ENCODE measurements at regions not wholly inside any gene's neighbourhood (a gene's known extent, or its start where the extent isn't known, plus 50 kb on each side); places are given as distances from the start of the nearest gene placed in this dataset.
A peak's percentile ranks its signal among the peaks of the same experiment; 100 is the strongest.

- no peak for TF ChIP-seq CTCF (IDR thresholded peaks at IDR 0.05)
- TF ChIP-seq ESRRA (CRISPR knock-in tag; IDR thresholded peaks at IDR 0.05; ENCODE audit: borderline replicate concordance) = no peak
Measured at GRCh38 chr9:117916291-117916690, 212.1 kb downstream of the TLR4 start (continued).

GRCh38 chr9:117917873-117918272, 213.7 kb downstream of the TLR4 start:
- no peaks in the 10 kb centered on the region for H3K4me1 Mint-ChIP-seq
- H3K9me3 Mint-ChIP-seq = no peaks in the 10 kb centered on the region
- no peaks in the 10 kb centered on the region for H3K27me3 Mint-ChIP-seq (ENCODE audit: low read depth)
- TF ChIP-seq SP1 (CRISPR knock-in tag; conservative IDR thresholded peaks at IDR 0.05) (no peak), GABPB1 (CRISPR knock-in tag; IDR thresholded peaks at IDR 0.05) (no peak)
- TF ChIP-seq, protein P1, sequence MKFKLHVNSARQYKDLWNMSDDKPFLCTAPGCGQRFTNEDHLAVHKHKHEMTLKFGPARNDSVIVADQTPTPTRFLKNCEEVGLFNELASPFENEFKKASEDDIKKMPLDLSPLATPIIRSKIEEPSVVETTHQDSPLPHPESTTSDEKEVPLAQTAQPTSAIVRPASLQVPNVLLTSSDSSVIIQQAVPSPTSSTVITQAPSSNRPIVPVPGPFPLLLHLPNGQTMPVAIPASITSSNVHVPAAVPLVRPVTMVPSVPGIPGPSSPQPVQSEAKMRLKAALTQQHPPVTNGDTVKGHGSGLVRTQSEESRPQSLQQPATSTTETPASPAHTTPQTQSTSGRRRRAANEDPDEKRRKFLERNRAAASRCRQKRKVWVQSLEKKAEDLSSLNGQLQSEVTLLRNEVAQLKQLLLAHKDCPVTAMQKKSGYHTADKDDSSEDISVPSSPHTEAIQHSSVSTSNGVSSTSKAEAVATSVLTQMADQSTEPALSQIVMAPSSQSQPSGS (CRISPR knock-in tag; IDR thresholded peaks at IDR 0.05; ENCODE audit: borderline replicate concordance, low read depth) = no peak
- H3K36me3 Mint-ChIP-seq = no peaks in the 10 kb centered on the region
- no peak for DNase-seq (ENCODE audit: low spot score)
- POLR2A ChIA-PET = no interaction called here
- CTCF ChIA-PET = no interaction called here
- no peak overlapping the region for H3K27ac Mint-ChIP-seq
- no peak for ATAC-seq
- H3K4me3 Mint-ChIP-seq = no peak overlapping the region

DNA sequence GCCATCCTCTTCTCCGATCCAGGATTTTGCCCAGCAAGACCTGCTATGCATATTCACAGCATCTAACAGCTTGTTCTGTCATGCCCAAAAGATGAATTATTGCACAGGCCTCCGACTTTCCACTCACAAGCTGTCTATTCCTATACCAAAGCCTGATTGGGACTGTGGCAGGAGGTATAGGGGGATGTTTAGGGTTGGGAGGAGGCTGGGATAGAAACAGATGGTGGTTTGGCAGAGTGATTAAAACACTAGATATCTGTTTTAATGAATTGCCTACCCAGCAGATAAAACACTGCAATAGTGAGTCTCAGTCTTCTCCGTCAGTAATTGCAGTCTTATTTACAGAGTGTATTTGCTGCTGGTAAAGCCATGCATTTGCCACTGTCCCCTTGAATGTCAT, 215.3 kb downstream of the TLR4 start:
- Mint-ChIP-seq H3K9me3 (no peaks in the 10 kb centered on the region), H3K27me3 (ENCODE audit: low read depth) (no peaks in the 10 kb centered on the region), H3K4me1 (no peaks in the 10 kb centered on the region), H3K36me3 (no peaks in the 10 kb centered on the region), H3K27ac (no peak overlapping the region), H3K4me3 (no peak overlapping the region)
- ATAC-seq = no peak
- no peak for TF ChIP-seq USF2 (CRISPR knock-in tag; IDR thresholded peaks at IDR 0.05)
- TF ChIP-seq, protein P2, sequence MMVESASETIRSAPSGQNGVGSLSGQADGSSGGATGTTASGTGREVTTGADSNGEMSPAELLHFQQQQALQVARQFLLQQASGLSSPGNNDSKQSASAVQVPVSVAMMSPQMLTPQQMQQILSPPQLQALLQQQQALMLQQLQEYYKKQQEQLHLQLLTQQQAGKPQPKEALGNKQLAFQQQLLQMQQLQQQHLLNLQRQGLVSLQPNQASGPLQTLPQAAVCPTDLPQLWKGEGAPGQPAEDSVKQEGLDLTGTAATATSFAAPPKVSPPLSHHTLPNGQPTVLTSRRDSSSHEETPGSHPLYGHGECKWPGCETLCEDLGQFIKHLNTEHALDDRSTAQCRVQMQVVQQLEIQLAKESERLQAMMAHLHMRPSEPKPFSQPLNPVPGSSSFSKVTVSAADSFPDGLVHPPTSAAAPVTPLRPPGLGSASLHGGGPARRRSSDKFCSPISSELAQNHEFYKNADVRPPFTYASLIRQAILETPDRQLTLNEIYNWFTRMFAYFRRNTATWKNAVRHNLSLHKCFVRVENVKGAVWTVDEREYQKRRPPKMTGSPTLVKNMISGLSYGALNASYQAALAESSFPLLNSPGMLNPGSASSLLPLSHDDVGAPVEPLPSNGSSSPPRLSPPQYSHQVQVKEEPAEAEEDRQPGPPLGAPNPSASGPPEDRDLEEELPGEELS (CRISPR knock-in tag; IDR thresholded peaks at IDR 0.05) = no peak
- ChIA-PET CTCF (no interaction called here), POLR2A (no interaction called here)
- no peak for DNase-seq (ENCODE audit: low spot score)

DNA sequence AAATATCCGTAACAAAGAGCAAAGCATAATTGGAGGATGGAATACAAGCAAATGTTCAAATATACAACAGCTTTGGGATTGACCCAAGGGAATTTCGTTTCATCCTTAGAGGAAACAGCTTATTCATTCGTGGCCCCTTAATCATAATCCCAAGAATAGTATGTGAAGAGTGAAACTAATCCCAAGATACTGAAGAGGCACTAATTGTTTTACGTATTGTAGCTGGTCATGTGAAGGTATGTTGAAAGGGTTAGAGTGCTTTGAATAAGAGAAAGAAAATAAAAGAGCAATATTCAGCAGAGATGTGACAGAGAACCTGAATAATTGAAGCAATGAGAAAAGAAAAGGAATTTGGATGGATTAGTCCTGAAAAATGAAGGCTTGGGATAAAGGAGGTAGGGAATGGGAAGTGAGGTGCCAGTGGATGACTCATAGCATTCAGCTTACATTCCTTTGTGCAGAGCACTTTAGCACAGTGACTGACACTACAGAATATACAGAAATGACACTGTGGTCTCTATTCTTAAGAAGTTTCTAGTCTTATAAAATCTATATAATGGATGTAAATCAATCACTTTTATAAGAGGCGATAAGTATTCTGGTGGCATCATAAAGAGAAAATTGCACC, 221.9 kb downstream of the TLR4 start:
- Mint-ChIP-seq H3K4me1 (peaks cover 6% of the 10 kb centered on the region; the same call in 1 of the 2 replicates), H3K9me3 (no peaks in the 10 kb centered on the region), H3K4me3 (no peak overlapping the region), H3K36me3 (no peaks in the 10 kb centered on the region), H3K27me3 (ENCODE audit: low read depth) (no peaks in the 10 kb centered on the region), H3K27ac (no peak overlapping the region)
- no peak for DNase-seq (ENCODE audit: low spot score)
- no peak for TF ChIP-seq ATF3 (CRISPR knock-in tag; conservative IDR thresholded peaks at IDR 0.05)
- ChIA-PET POLR2A (no interaction called here), CTCF (no interaction called here)
- no peak for ATAC-seq

DNA sequence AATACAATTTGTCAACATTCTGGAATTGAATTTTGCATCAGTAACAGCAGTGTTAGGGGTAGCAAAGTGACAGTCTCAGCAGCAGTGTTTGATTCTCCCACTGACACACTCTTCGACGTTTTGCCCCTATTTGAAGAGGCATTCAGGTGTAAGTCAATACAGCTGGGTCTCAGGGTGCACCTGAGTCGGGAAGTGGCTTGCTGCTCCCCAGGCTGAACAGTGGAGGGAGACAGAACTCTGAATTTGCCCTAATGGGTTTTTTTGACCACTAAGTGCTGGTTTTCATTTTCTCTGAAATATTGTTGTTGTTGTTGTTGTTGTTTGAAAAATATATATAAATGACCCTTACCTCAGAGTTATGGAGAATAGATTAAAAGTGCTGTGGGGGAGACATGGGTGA, 223.2 kb downstream of the TLR4 start:
- CTCF ChIA-PET = interaction anchor here (0.6 to 0.7 kb wide), 3 partner anchors 30 to 281 kb away, joined by 3 read pairs; no protein-coding TSS in a partner anchor
- no peaks in the 10 kb centered on the region for H3K9me3 Mint-ChIP-seq
- no peaks in the 10 kb centered on the region for H3K27me3 Mint-ChIP-seq (ENCODE audit: low read depth)
- H3K36me3 Mint-ChIP-seq = no peaks in the 10 kb centered on the region
- no peak overlapping the region for H3K4me3 Mint-ChIP-seq
- H3K4me1 Mint-ChIP-seq = peaks cover 6% of the 10 kb centered on the region; the same call in 1 of the 2 replicates
- POLR2A ChIA-PET = interaction anchor here (0.6 kb wide), 1 partner anchor 115 kb away, joined by 3 read pairs; no protein-coding TSS in a partner anchor
- ATAC-seq (peak; percentile 96), DNase-seq (ENCODE audit: low spot score) (peak; percentile 41)
- H3K27ac Mint-ChIP-seq = no peak overlapping the region
- TF ChIP-seq, protein P3, sequence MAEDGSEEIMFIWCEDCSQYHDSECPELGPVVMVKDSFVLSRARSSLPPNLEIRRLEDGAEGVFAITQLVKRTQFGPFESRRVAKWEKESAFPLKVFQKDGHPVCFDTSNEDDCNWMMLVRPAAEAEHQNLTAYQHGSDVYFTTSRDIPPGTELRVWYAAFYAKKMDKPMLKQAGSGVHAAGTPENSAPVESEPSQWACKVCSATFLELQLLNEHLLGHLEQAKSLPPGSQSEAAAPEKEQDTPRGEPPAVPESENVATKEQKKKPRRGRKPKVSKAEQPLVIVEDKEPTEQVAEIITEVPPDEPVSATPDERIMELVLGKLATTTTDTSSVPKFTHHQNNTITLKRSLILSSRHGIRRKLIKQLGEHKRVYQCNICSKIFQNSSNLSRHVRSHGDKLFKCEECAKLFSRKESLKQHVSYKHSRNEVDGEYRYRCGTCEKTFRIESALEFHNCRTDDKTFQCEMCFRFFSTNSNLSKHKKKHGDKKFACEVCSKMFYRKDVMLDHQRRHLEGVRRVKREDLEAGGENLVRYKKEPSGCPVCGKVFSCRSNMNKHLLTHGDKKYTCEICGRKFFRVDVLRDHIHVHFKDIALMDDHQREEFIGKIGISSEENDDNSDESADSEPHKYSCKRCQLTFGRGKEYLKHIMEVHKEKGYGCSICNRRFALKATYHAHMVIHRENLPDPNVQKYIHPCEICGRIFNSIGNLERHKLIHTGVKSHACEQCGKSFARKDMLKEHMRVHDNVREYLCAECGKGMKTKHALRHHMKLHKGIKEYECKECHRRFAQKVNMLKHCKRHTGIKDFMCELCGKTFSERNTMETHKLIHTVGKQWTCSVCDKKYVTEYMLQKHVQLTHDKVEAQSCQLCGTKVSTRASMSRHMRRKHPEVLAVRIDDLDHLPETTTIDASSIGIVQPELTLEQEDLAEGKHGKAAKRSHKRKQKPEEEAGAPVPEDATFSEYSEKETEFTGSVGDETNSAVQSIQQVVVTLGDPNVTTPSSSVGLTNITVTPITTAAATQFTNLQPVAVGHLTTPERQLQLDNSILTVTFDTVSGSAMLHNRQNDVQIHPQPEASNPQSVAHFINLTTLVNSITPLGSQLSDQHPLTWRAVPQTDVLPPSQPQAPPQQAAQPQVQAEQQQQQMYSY (CRISPR knock-in tag; IDR thresholded peaks at IDR 0.05) = no peak
- TF ChIP-seq NR1H2 (CRISPR knock-in tag; IDR thresholded peaks at IDR 0.05) (no peak), IRF1 (CRISPR knock-in tag; IDR thresholded peaks at IDR 0.05) (no peak), ZBTB43 (CRISPR knock-in tag; IDR thresholded peaks at IDR 0.05) (no peak), CREM (CRISPR knock-in tag; IDR thresholded peaks at IDR 0.05) (no peak)

Measured in WTC11 (cell line).